HG03108 (cell line): ENCODE measurements at regions not wholly inside any gene's neighbourhood (a gene's known extent, or its start where the extent isn't known, plus 50 kb on each side); places are given as distances from the start of the nearest gene placed in this dataset.

Experiments
- ATAC-seq: cut with Tn5 transposase; IDR thresholded peaks from one replicate; pipeline ENCODE4 v1.9.1; 2021; ENCODE audit warnings: moderate library complexity; ENCODE audit not compliant: unreplicated experiment

DNA sequence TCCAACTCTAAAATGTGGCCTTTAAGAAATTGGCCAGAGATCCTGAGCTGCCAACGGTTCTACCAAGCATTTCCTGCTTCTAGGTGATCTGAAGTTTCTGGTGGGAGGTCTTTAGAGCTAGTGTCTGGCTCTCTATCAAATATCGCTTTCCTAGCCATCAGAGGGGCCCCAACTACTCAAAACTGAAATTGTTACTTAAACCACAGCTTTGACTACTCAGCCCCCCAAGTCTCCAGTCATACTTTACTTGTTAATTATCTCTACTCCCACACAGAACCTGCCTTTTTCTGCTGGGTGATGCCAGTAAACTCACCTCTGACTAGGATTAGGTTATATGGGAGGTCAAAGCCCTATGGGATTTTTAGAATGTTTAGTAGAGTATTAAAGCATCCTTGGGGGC is 95.1 kb downstream of the FASLG start:
- no peak for ATAC-seq

DNA sequence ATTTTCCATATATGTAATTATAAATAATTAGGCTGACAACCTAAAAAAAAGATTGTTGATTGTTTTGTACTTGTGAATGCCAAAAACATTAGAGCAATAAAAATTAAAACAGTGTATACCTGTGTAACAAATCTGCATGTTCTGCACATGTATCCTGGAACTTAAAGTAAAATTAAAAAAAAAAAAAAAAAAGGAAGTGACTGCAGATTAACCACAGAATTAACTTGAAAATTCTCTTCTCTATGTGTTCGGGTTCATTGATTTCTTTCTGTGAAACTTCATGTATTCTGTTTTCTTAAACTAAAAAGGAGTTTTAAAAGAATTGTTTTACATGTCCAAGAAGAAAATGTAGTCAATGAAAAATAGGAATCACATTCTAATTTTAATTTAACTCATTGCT is 95.7 kb downstream of the FASLG start:
- no peak for ATAC-seq

DNA sequence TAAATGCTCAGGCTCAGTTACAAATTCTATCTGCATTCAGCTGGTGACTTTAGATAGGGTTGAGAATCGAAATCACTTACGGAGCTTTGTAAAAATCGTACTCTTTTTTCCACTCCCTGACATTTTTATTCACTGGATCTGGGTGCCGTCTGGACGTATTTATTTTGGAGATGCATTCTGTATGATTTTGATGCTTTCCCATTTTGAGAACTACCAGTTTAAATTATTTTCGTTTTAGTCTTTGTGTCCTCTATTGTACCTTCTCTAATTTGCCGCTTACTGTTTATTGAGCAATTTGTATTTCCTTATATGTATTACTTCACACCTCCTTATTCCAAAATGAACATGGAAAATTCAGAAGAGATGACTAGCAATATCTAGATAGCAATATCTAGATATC is 96.2 kb downstream of the FASLG start:
- ATAC-seq = no peak

DNA sequence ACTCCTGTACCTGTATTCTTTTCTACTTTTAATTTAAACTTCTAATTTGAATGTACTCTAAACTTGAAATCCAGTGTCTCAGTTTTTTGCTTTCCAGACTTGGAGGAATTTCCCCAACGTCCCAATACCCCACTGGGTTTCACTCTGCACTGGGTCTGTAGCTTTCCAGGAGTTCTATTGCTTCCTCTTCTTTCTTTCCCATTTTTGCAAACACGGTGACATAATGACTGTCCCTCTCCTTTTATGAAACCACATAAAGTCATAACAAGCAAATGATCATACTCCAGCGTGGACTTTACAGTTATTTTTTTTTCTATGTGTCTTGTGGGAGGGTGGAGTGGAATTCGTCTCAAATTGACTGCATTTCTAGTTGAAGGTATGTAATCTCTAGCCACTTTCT is 97.1 kb downstream of the FASLG start:
- ATAC-seq = no peak

DNA sequence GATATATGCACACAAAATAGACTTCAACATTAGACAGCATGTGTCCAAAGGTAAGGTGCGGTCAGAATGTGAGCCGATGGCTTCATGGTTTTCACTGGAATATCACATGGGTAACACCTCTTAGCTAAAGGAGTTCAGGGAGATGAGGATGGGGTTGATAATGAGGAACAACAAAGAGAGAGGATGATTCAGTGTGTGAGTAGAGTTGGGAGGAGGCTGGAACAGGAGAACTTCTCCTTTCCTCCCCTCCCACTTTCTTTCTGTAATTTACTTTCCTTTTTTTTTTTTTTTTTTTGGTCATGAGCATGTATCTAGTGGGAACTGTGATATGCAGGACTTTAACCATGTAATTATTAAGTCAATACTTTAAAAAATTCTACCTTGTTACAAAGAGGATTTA is 99.4 kb downstream of the FASLG start:
- no peak for ATAC-seq

DNA sequence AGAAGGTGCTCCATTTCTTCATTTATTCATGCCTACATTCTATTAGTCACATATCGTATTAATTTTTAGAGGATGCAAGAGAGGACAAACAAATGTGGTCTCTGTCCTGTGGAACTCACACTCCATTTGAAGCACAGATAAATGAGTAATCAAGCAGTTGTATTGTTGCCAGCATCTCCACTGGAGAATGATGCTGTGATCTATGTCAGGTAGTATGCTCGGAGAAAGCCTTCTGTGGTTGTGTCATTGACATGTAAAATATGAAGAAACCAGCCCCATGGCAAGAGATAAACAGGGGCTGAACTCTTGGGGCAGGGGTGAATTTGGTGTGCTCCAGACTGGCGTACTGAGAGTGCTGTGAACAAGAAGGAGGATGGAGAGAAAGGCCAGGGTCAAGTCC is 101.2 kb downstream of the FASLG start:
- ATAC-seq = no peak

DNA sequence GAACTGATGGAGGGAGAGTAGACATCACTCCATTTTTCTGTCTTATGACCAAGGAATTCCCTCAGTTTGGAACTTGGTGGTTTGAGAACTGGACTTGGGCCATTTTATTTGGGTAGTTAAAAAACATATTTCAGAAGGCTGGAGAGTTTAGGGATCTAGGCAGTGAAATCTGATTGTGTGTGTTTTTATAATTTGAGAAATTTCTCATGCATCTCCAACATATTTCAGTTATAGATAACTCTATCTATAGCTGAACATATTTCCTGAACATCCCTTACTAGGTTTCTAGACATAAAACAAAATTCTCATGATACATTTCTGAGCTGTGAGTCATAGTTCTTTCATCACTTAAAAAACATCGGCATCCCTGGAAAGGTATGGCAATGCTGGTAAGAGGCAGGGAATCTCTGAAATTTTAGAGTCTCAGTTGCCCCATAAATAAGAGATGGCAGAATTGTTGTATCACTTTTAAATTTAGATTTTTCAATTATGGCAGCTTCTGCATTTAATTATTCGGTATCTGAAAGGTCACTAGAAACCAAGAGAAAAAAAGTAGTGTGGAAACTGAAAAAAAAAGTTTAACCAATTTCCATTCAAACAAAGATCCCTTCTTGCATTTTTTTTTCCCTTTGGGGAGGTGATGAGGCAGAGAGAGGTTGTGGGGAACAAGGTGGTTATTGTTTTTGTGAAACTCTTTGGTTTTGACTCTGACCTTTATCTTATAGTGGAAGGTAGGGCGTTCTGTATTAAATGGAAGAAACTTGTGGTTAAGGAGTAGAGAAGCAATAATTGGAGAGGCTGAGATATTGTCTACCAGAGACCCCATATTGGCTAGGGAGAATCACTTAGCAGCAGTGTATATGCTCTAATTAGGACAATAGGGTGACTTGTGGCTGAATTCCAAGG is 102.9 kb downstream of the FASLG start:
- ATAC-seq = no peak

DNA sequence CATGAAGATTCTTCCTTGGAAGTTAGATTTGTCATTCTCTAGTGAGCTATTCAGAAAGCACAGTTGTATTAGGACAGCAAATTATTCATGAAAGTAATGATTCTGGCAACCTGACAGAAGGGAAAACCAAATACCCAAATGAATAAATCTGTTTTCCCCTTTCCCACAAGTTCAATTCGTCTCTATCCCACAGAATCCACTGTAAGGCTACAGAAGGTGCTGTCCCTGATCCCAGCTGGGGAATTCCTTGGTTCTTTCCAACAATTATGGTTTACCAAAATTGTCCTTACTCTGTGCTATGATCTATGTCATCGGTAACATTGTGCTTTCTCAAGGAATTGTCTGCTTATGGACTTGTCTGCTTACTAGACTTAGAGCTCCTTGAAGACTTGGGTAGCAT is 104.2 kb downstream of the FASLG start:
- no peak for ATAC-seq

DNA sequence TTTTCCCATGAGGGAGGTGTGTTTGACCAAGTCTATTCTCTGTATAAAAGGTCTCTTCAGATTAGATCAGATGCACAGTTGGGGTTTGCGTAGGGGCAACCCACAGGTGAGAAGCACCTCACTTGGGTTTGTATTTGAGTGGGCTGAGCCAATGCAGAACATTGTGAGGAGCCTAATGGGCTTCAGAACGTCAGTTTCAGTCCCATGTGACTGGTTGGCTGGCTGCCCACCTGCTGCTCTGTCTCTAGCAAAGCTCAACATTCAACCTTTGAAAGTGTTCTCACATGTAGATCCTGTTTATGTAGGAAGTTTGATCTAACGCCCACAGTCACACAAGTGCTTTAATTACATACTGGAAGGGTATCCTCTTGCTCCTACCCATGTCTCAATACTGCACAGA is 105.5 kb downstream of the FASLG start:
- ATAC-seq = no peak

DNA sequence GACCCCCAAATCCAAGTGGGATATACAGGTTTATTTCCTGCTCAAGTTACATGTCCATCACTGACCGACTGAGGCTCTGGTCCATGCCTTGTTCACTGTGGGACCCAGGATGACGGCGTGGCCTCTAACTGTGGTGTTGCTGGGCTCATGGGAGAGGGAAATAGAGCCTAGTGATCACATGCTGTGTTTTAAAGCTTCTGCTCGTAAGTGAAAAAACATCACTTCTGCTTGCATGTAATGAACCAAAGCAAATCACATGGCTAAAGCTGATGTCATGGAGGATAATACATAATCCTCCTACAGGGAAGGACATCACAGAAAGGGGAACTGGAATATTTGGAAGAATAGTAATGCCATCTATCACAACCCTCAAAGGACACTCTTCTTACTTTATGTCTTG is 107.6 kb downstream of the FASLG start:
- ATAC-seq = no peak

DNA sequence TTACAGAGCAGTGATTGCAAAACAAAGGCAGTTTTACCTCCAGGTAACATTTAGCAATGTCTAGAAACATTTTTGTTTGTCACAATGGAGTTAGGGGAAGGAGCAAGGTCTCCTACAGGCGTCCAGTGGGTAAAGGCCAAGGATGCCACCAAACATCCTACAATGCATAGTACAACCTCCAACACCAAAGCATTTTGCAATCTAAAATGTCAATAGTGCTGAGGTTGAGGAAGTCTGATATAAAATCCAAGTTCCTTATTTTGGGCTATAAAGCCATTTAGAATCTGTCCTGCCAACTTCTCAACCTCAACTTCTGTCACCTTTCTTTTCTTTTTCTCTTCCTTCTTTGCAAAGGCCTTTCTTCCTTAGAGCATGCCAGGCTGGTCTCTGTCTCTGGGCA is 111.2 kb downstream of the FASLG start:
- no peak for ATAC-seq

DNA sequence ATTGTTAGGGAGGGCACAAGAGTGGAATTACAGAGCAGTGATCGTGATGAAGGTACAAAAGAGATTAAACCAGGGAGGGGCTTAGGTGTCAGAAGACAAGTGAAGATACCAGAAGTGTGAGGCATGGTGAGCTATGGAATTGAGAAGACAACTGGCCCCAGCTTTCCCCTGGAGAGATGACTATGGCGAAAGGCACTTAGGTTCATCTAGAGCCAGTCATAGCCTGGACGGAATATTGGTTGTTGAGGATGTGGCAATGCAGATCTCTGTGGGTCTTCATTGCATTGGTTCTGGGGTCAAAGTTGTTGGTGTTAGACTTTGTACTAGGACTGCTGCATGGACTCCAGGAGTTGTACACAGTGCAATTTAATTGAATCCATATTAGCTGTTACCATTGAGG is 115.7 kb downstream of the FASLG start:
- ATAC-seq = no peak

DNA sequence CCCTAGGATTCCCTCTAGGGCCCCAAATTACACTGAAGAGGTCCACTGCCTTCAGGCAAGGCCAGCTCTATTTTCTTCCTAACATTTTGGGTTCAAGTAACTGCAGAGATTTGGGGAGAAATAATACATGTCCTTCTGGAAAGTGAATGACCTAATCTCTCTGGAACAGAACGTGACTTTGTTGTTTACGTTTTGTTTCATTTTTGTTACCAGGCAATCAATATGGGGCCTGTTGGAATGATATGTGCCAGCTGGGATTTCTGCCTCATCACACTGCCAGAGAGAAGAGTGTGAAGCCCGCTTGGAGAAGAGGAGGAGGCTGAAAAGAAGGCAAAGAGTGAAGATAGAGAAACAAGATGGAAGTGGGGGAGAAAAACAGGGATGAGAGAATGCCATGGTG is 116.7 kb downstream of the FASLG start:
- no peak for ATAC-seq

DNA sequence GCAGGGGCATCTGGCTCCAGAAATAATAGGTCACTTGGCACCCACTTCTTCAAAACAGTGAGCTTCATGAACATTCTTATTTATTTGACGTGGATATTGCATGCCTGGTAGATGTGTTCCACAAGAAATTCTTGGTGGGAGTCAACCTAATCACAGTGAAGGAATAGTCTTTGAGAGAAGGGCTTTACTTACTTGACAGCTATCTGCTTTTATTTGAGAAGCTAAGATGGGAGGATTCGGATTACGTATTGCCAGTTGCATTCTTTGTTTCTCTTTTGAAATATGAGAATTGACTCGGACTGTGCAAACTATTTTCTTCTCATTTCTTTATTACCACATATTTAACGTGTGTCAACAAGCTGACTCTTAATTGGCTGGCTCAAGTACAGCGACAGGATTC is 117.2 kb downstream of the FASLG start:
- ATAC-seq = no peak

DNA sequence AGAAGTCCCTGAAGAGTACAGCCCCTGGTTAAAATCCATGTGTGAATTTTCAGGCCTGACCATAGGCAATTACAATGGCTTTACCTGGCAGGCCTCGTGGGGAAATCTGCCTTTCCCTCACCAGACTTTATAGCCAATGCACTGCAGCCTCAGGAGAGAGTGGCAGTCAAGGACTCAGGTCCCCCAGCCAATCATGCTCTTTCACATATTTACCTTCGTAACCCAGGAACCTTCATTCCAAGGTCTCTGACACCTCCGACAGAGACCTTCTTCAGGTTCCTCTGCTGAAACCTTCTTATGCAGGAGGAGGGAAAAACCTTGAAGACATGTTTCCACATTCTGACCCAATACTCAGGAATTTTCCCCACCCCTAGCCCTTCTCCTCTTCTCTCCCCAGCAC is 118.9 kb downstream of the FASLG start:
- ATAC-seq = no peak

DNA sequence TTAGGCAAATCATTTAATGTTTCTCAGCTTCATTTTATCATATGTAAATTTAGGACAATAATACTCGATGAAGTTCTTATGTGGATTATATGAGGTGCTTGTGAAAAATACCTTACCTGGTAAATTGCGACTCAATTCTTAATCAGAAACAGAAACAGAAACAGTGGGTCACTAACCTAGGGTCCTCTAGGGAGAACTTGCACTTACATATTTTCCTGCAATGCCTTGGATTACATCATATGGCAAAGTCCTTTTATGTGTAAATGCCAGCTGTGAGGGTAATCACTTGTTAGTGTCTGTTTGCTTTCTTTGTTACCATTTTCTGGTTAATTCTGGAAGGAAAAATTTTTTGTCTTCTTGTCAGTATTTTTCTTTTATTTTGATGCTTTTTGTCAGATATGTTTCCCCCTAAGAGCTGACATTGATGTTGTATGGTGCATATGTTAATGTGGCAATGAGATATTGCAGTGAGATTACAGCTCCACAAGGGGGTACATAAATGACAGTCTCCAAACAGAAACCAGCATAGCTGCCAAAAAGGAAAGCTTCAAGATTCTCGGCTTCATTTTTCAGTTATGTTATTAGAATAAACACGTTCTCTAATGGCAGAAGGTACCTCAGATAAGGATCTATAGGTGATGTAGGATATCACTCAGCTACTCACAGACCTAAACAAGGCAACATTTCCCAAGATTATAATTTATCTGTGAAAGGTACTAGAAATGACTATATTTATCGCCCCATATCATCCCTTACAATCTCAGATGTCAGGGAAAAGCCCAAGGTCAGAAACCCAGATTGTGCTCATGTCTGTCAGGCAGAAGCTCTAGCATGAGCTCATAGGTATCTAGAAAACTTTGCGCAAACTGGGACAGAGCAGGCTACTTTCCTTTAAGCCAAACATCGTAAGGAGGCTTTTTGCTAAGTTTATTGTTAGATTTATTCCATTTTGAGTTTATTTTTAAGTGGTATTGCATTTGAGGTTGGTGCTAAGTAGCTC is 119.9 kb downstream of the FASLG start:
- peak; percentile 57 for ATAC-seq

DNA sequence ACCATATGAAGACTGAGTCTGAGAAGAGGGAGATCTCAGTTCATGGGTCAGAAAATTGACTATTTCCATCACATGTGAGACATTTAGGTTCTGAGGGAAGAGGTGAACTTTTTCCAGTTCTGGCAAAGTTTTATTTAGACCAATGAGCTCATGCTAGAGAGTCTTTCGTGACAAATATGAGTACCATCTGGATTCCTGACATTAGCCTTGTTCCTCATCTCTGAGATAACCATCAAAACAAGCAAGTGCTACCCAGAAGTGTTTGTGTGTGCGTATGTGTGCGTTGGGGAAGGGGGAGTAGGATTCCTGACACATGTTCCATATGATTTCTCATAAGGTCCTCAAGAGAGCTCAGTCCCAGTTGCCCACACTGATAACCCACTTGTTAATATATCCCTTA is 120.6 kb downstream of the FASLG start:
- ATAC-seq = no peak

DNA sequence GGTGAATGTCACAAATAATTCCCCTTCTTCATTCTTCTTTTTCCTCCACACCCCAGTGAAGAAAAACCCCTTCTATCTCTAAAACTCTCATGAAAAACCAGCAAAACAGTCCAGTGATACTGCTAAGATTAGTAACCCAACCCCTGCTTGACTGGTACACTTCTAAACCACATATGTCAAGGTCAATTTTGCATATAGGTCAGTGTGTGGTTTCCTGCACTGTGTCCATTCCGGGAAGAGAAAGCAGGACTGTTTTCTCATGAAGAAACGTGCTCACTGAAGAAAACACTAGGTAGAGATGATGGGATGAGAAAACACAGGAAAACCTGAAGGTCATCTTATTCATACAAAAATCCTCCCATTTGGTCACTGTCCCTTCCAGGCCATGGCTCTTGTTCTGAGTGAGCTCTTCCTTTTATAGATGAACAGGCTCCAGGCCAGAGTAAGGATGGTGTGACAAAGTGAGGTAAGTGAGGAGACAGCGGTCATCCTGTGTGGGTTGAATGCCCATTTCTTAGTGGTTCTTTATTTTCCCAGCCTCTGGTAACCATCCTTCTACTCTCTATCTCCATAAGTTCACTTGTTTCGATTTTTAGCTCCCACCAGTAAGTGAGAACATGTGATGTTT is 122.7 kb downstream of the FASLG start:
- ATAC-seq = peak; percentile 76

DNA sequence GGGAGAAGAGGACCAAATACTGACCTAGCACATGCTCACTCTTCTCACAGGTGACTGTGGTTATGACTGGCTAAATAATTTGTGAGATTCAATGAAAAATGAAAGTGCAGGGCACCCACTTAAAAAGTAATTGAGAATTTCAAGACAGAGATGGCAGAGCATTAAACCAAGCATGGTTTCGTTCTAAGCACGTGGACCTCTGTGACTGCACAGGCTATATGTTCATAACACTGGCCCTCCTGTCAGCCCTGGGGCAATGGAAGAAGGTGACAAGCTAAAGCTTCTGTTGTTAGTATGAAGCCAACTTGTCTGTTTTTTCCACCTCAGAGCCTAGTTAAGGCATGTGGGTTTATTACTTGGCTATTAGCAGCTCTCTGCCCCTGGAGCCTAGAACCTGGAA is 130.9 kb downstream of the FASLG start:
- no peak for ATAC-seq

DNA sequence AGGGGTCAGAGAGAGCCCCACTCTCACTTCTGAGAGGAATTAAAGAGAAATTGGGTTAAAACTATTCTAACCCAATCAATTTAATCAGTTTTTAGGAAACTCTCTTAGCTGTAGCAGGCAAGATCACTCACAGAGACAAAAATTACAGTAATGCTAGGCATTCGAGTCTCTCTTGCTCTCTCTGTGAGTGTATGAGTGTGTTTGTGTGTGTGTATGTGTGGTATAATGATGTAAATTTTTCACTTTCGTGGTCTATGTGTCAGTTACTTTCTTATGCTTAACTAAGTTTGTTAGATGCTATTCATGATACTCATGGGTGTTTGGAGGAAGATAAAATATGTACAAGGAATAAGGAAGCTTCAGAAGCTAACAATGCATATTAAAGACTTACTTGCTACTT is 131.3 kb downstream of the FASLG start:
- ATAC-seq = no peak

DNA sequence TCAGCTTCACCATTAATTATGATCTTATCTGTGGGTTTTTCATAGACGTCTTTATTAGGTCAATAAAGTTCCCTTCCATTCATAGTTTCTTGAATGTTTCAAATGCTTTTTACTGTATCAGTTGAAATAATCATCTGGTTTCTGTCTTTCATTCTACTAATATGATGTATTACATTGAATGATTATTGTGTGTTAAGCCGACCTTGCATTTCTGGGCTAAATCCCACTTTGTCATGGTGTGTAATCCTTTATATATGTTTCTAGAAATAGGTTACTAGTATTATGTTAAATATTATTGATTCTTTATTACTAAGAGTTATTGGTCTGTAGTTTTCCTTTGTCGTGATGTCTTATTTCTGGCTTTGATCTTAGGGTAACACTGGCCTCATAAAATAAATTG is 134.9 kb downstream of the FASLG start:
- ATAC-seq = no peak
